ENCODE measurements at regions not wholly inside any gene's neighbourhood (a gene's known extent, or its start where the extent isn't known, plus 50 kb on each side); places are given as distances from the start of the nearest gene placed in this dataset.

DNA sequence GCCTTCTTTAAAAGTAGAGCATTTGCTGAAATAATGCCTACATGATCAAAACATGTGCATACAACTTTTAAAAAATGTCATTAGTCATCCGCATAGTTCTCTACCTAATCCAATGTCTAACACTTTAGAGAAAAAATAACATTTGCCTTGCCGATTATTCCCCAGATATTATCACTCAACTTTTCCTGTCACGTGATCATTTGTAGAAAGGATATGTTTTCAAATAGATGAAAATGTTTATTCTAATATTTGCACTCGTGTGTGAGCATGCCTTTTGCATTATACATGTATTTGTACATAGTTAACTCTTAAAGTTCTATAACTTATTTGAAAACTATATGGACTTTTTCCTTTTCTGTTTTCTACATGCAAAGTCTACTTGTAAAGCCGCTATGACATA is 533.0 kb upstream of the FMR1 start:
- ChIA-PET POLR2A (ENCODE audit: partially characterized antibody) (no interaction called here), CTCF (ENCODE audit: partially characterized antibody) (no interaction called here)
- H3K4ac ChIP-seq (replicated peaks; ENCODE audit: insufficient read length, low read depth, low read length) = no peak overlapping the region
- 94% methylated on average over 5 of the region's 5 CpGs; no CpG with 5 or more reads in 1 of the 2 experiments for WGBS, 2 experiments (ENCODE audit: extremely low coverage in 1 of 2, insufficient coverage in 1 of 2, insufficient read length in 1 of 2, insufficient replicate concordance in 2 of 2, low coverage in 1 of 2, low lambda C conversion rate in 2 of 2, missing lambda C conversion rate in 1 of 2)
- H4K5ac ChIP-seq (ENCODE audit: insufficient read length, low read depth, low read length) = no peak overlapping the region
- H2AFZ ChIP-seq (ENCODE audit: low read length) = no peak overlapping the region
- H3K9ac ChIP-seq (replicated peaks in 1 of 4; ENCODE audit: extremely low read depth in 1 of 4, low read depth in 3 of 4, low read length in 3 of 4) = no peak overlapping the region
- no peak overlapping the region for H2AK5ac ChIP-seq (ENCODE audit: low read depth, low read length)
- TF ChIP-seq TAF7 (optimal IDR thresholded peaks at IDR 0.05; ENCODE audit: borderline replicate concordance, low read depth, low read length) (no peak), SIRT6 (IDR thresholded peaks at IDR 0.05; ENCODE audit: low read length) (no peak), ASH2L (IDR thresholded peaks at IDR 0.05; ENCODE audit: low read length) (no peak), CBX5 (IDR thresholded peaks at IDR 0.05; ENCODE audit: low read depth, low read length) (no peak), MAFK (IDR thresholded peaks at IDR 0.05; ENCODE audit: low read depth, low read length) (no peak), CEBPB (IDR thresholded peaks at IDR 0.05; ENCODE audit: low read depth, low read length) (no peak)
- no peak overlapping the region for H3K4me3 ChIP-seq (ENCODE audit: extremely low read depth in 1 of 4, insufficient read depth in 2 of 4, low read depth in 3 of 4, low read length in 4 of 4)
- H2BK5ac ChIP-seq (ENCODE audit: low read depth, low read length) = no peak overlapping the region
- no peak overlapping the region for H3K14ac ChIP-seq (ENCODE audit: insufficient read length)
- no peak overlapping the region for H3K4me2 ChIP-seq (ENCODE audit: insufficient read depth in 1 of 2, low read depth in 2 of 2, low read length in 2 of 2)
- H3K4me1 ChIP-seq (replicated peaks in 1 of 4; ENCODE audit: control insufficient read depth in 3 of 4, insufficient read depth in 4 of 4, low read length in 3 of 4) = peaks cover 0 to 5% (median 0%) of the 10 kb centered on the region in 4 experiments; a peak in 2 of 7 replicates
- no peak overlapping the region for H3K27ac ChIP-seq (ENCODE audit: low read depth, low read length)
- H3K36me3 ChIP-seq (ENCODE audit: control insufficient read depth in 2 of 4, insufficient read depth in 4 of 4, low read length in 3 of 4) = no peaks in the 10 kb centered on the region
- no peaks in the 10 kb centered on the region for H4K20me1 ChIP-seq (replicated peaks in 1 of 2; ENCODE audit: control insufficient read depth in 1 of 2, insufficient read depth in 2 of 2, low read length in 2 of 2)
- FAIRE-seq (no peak), DNase-seq (ENCODE audit: low read depth in 1 of 2, low spot score in 2 of 2) (no peak)
- H3K56ac ChIP-seq (replicated peaks; ENCODE audit: insufficient read length, low read depth, low read length) = no peak overlapping the region
- H4K8ac ChIP-seq (ENCODE audit: extremely low read depth, insufficient read depth, low read length) = no peak overlapping the region
- no peak overlapping the region for H3K23ac ChIP-seq (ENCODE audit: insufficient read length)
- no peaks in the 10 kb centered on the region for H3K27me3 ChIP-seq (replicated peaks in 1 of 4; ENCODE audit: control insufficient read depth in 3 of 4, extremely low read depth in 1 of 4, insufficient read depth in 3 of 4, low read length in 3 of 4)
- no peak overlapping the region for H2BK120ac ChIP-seq (replicated peaks; ENCODE audit: low read depth, low read length)
- H3K23me2 ChIP-seq (ENCODE audit: low read depth, low read length) = no peaks in the 10 kb centered on the region
- H3K9me3 ChIP-seq (ENCODE audit: insufficient read depth in 2 of 2, low read depth in 1 of 2, low read length in 1 of 2) = no peaks in the 10 kb centered on the region
- no peak overlapping the region for H2BK20ac ChIP-seq (ENCODE audit: low read length)
- H4K91ac ChIP-seq (replicated peaks; ENCODE audit: insufficient read length, low read length) = no peak overlapping the region
- H3K18ac ChIP-seq (ENCODE audit: extremely low read depth, low read length) = no peak overlapping the region
- H2BK12ac ChIP-seq (ENCODE audit: low read depth, low read length) = no peak overlapping the region
- no peaks in the 10 kb centered on the region for H3K79me1 ChIP-seq (ENCODE audit: low read depth, low read length)
- no peak overlapping the region for H2BK15ac ChIP-seq (ENCODE audit: low read length)
- H3K79me2 ChIP-seq (ENCODE audit: control insufficient read depth in 1 of 2, insufficient read depth in 2 of 2, low read length in 2 of 2) = no peaks in the 10 kb centered on the region

All from H1 (cell line).